ENCODE measurements at regions not wholly inside any gene's neighbourhood (a gene's known extent, or its start where the extent isn't known, plus 50 kb on each side); places are given as distances from the start of the nearest gene placed in this dataset.

- TF ChIP-seq, protein P1, sequence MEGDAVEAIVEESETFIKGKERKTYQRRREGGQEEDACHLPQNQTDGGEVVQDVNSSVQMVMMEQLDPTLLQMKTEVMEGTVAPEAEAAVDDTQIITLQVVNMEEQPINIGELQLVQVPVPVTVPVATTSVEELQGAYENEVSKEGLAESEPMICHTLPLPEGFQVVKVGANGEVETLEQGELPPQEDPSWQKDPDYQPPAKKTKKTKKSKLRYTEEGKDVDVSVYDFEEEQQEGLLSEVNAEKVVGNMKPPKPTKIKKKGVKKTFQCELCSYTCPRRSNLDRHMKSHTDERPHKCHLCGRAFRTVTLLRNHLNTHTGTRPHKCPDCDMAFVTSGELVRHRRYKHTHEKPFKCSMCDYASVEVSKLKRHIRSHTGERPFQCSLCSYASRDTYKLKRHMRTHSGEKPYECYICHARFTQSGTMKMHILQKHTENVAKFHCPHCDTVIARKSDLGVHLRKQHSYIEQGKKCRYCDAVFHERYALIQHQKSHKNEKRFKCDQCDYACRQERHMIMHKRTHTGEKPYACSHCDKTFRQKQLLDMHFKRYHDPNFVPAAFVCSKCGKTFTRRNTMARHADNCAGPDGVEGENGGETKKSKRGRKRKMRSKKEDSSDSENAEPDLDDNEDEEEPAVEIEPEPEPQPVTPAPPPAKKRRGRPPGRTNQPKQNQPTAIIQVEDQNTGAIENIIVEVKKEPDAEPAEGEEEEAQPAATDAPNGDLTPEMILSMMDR (IDR thresholded peaks at IDR 0.05) = no peak
- no peak for TF ChIP-seq EP300 (IDR thresholded peaks at IDR 0.05)
- no peak for TF ChIP-seq POLR2A (IDR thresholded peaks at IDR 0.05)
Observed at GRCh38 chr17:6195123-6195522, 124.9 kb downstream of the WSCD1 start.
